ENCODE measurements at regions not wholly inside any gene's neighbourhood (a gene's known extent, or its start where the extent isn't known, plus 50 kb on each side); places are given as distances from the start of the nearest gene placed in this dataset.

DNA sequence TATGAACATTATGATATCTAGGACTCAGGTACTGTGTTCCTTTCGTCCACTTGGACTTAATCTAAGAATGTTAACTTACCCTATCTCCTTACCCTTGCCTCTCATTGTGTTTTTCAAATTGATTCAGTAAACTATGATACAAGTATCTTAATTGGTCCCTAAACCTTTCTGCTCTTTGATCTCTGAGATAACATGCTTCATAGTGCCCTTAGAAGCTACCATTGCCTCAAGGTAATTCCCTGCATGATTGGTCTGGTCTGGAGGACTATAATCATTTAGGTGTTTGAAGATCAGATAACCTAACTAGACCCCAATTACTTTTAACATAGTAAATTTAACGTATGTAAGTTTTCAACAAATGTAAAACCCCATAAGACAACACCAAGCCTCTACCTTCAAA is 169.9 kb upstream of the NBEA start:
- Mint-ChIP-seq H3K27me3 (no peaks in the 10 kb centered on the region), H3K4me3 (no peak overlapping the region), H3K4me1 (ENCODE audit: unreplicated experiment) (no peaks in the 10 kb centered on the region), H3K27ac (no peak overlapping the region), H3K36me3 (no peaks in the 10 kb centered on the region), H3K9me3 (no peaks in the 10 kb centered on the region)
- TF ChIP-seq CTCF (conservative IDR thresholded peaks at IDR 0.05): no peak
- DNase-seq (ENCODE audit: extremely low spot score, unreplicated experiment): no peak

GRCh38 chr13:34772881-34773280 is 169.2 kb upstream of the NBEA start:
- no peaks in the 10 kb centered on the region for H3K36me3 Mint-ChIP-seq
- H3K27me3 Mint-ChIP-seq: no peaks in the 10 kb centered on the region
- DNase-seq (ENCODE audit: extremely low spot score, unreplicated experiment): no peak
- no peaks in the 10 kb centered on the region for H3K9me3 Mint-ChIP-seq
- H3K4me3 Mint-ChIP-seq: no peak overlapping the region
- no peaks in the 10 kb centered on the region for H3K4me1 Mint-ChIP-seq (ENCODE audit: unreplicated experiment)
- TF ChIP-seq CTCF (conservative IDR thresholded peaks at IDR 0.05): no peak
- no peak overlapping the region for H3K27ac Mint-ChIP-seq

DNA sequence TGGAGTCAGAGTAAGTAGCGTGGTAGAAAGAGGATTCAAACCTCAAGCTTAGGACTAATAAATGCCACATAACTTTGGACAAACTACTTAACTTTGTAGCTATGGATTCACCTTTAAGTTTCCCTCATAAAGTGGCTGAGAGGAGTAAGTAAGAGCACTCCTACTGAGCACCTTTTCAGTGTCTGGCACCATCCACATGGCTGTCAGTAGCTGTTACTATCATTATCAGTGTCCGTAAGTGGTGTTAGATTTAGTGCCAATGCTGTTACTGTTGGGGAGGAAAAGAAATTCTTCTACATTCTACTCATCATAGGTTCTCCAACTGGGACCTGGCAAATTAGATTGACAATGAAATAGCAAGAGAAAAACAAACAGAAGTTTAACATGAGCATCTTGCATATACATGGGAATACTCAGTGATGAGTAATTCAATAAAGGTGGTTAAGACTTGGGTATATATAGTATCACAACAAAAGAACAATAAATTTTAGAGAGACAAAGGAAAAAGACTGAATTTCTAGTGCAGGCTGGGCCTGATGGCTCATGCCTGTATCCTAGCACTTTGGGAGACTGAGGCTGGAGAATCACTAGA is 165.6 kb upstream of the NBEA start:
- Mint-ChIP-seq H3K27ac (no peak overlapping the region), H3K4me1 (ENCODE audit: unreplicated experiment) (no peaks in the 10 kb centered on the region)
- TF ChIP-seq CTCF (conservative IDR thresholded peaks at IDR 0.05): no peak

DNA sequence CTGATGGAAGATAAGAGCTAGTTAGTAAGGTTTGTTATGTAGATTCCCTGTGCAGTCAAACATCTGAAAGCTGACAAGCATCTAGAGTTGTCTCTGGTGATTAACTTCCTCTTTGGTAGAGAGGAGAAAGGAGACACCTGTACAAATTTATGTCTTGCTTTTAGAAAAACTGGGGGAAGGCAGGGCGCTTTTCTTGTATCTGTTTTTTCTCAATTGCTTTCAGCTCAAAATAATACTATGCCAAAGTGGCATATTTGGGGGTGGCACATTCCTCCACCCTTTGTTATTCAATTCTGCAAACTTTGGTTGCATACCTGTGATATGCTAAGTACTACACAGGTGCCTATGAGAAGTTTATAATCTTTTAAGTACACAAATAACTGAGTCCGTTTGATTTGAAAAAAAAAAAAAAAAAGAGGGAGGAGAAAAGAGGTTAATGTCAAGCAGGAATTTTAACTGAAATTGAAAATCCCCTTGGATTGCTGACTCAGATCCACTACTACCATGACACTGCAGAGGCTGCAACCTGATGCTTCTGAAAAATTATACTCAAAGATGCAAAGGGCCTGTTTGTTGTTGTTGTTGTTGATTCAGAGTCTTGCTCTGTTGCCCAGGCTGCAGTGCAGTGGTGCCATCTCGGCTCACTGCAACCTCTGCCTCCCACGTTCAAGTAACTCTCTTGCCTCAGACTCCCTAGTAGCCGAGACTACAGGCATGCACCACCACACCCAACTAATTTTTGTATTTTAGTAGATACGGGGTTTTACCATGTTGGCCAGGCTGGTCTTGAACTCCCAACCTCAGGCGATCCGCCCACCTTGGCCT is 164.8 kb upstream of the NBEA start:
- no peak for DNase-seq (ENCODE audit: extremely low spot score, unreplicated experiment)
- Mint-ChIP-seq H3K36me3 (no peaks in the 10 kb centered on the region), H3K4me1 (ENCODE audit: unreplicated experiment) (no peaks in the 10 kb centered on the region), H3K27me3 (no peaks in the 10 kb centered on the region), H3K4me3 (no peak overlapping the region), H3K27ac (no peak overlapping the region), H3K9me3 (peaks cover 4% of the 10 kb centered on the region)
- no peak for TF ChIP-seq CTCF (conservative IDR thresholded peaks at IDR 0.05)

More for the DNA sequence above, 165.6 kb upstream of the NBEA start:
- no peaks in the 10 kb centered on the region for H3K36me3 Mint-ChIP-seq
- no peak overlapping the region for H3K4me3 Mint-ChIP-seq
- no peaks in the 10 kb centered on the region for H3K9me3 Mint-ChIP-seq
- no peaks in the 10 kb centered on the region for H3K27me3 Mint-ChIP-seq
- no peak for DNase-seq (ENCODE audit: extremely low spot score, unreplicated experiment)

DNA sequence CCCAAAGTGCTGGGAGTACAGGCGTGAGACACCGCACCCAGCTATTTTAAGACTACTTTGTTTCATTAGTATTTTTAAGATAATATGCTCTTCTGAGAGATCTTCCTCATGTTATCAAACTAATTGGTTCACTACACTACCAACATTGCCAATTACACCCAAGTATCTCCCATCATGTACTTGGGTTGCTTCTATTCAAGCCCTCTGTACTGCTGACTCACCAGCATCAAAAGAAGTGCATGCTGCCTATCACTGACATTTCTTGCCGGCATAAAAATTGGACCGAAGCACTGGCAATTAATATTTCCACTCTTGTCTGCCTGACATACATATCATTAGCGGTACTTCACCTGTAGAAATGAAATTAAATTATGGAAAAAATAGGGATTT is 164.2 kb upstream of the NBEA start:
- no peak overlapping the region for H3K27ac Mint-ChIP-seq

More for the DNA sequence above, 164.2 kb upstream of the NBEA start:
- Mint-ChIP-seq H3K36me3 (no peaks in the 10 kb centered on the region), H3K4me1 (ENCODE audit: unreplicated experiment) (no peaks in the 10 kb centered on the region), H3K9me3 (peaks cover 4% of the 10 kb centered on the region), H3K4me3 (no peak overlapping the region), H3K27me3 (no peaks in the 10 kb centered on the region)
- no peak for DNase-seq (ENCODE audit: extremely low spot score, unreplicated experiment)
- no peak for TF ChIP-seq CTCF (conservative IDR thresholded peaks at IDR 0.05)
